Activated CD8-positive, alpha-beta memory T cell treated with anti-CD3 and anti-CD28 coated beads for 1 hour (primary cell): ENCODE measurements at regions not wholly inside any gene's neighbourhood (a gene's known extent, or its start where the extent isn't known, plus 50 kb on each side); places are given as distances from the start of the nearest gene placed in this dataset.

Experiments used
- DNase-seq, 2 donors: peaks; one replicate each; pipeline ENCODE4 v3.0.0-alpha.2; 2020; ENCODE audit warnings: low read depth in 1 of 2; ENCODE audit errors: extremely low read depth in 1 of 2

GRCh38 chr4:1466034-1466862, 60.0 kb upstream of the NKX1-1 start:
- DNase-seq, result no peak

- DNase-seq, result no peak
Measured at GRCh38 chr4:1465173-1466033, 59.2 kb upstream of the NKX1-1 start.

- no peak for DNase-seq
Measured at GRCh38 chr4:1464581-1465171, 58.4 kb upstream of the NKX1-1 start.

GRCh38 chr4:1463927-1464540, 57.8 kb upstream of the NKX1-1 start:
- no peak for DNase-seq

- DNase-seq, result no peak
Measured at GRCh38 chr4:1463088-1463926, 57.1 kb upstream of the NKX1-1 start.

- DNase-seq, result no peak
Measured at GRCh38 chr4:1462768-1463075, 56.5 kb upstream of the NKX1-1 start.

GRCh38 chr4:1462009-1462767, 55.9 kb upstream of the NKX1-1 start:
- DNase-seq, result no peak

GRCh38 chr4:1460967-1461868, 55.0 kb upstream of the NKX1-1 start:
- DNase-seq, result no peak

GRCh38 chr4:1459722-1460511, 53.7 kb upstream of the NKX1-1 start:
- DNase-seq, result no peak

GRCh38 chr4:1459081-1459721, 53.0 kb upstream of the NKX1-1 start:
- DNase-seq, result no peak

GRCh38 chr4:1458581-1458980, 52.3 kb upstream of the NKX1-1 start:
- no peak for DNase-seq
